CD4-positive, alpha-beta T cell treated with Interferon alpha-2 for 1 hour (primary cell): ENCODE measurements at regions not wholly inside any gene's neighbourhood (a gene's known extent, or its start where the extent isn't known, plus 50 kb on each side); places are given as distances from the start of the nearest gene placed in this dataset.

Experiments used
- DNase-seq, 2 donors: peaks; one replicate each; pipeline ENCODE4 v3.0.0-alpha.2; 2020 to 2022

- no peak for DNase-seq
Measured at GRCh38 chr20:21936261-21936660, 230.8 kb downstream of the PAX1 start.

DNA sequence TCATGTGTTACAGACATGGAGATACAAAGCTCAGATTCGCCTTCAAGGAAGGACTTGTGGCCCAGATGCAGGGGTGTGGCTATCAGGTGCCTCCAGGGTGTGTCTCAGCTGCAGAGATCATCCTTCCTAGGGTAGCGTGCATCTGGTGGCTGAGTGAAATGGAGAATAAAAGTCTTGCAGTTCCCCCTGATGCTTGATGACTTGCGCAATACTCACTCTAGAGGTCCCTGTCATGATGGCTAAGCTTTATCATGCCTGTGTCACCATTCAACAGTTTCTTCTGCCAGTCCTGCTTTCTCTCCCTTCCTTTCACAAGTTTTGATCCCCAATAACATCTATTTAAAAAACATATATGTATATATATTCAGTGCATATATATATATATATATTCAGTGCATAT lies 228.1 kb downstream of the PAX1 start:
- DNase-seq: no peak

GRCh38 chr20:21921251-21921650 lies 215.8 kb downstream of the PAX1 start:
- DNase-seq: no peak

GRCh38 chr20:21920211-21920610 lies 214.7 kb downstream of the PAX1 start:
- DNase-seq: no peak

DNA sequence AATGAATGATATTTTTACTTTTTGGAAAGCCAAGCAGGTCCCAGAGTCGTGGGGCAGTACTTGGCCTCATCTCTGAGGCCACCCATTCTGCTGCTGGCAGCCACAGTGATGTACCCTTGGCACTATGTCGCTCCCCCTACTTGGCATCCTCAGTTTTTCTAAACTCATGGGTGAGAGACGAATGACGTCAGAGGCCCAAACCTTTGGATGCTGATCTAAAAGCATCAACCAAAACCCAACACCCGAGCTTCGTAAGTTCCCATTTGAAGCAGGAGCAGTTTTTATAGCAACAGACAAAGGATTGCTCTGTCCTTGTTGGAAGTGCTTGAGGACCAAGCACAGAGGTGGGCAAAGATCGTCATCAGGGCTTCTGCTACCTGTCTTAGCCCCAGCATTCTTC lies 212.9 kb downstream of the PAX1 start:
- no peak for DNase-seq

DNA sequence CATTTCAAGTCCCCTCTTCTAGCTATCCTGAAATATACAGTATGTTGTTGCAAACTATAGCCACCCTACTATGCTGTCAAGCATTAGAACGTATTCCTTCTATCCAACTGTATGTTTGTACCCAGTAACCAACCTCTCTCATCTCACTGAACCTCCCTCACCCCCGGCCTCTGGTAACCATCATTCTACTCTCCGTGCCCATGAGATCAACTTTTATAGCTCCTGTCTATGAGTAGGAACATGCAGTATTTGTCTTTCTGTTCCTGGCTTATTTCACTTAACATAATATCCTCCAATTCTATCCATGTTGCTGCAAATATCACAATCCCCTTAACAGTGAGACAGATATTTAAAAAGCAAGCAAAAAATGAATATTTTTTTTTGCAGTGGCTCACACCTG lies 196.9 kb downstream of the PAX1 start:
- DNase-seq: no peak

DNA sequence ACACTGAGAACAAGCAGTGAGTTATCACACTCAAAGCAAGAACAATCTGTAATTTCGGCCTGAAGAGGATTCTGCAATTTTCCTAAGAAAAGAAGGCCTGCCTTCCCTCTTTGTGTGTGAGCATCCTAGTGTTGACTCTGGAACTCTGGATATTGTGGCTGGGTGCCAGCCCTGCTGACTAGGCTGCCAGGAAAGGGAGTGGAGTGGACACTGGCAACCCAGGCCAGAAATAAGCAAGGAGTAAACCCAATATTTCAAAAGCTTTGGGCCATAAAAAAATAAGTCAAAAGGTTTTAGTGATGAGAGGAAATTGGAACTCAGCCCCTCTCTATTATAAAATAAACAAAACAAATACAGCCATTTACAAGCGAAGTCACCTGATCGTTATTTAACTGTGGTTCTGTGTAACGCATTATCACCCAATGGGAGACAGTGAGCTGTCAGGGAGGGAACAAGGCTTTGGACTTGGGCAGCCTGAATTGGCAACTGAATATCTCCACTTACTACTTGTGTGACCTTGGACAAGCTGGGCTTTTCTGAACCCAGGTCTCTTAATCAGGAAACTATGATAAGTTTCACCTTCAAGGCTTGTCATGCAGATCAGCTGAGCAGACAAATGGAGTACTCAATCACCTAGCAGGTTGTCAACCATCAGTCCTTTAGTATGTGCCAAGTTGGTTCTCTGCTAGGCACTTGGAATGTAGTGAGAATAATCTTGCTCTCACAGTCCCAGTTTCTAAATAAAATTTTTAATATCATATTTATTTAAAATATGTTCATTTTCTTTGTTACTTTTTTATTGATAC lies 196.2 kb downstream of the PAX1 start:
- DNase-seq: no peak

GRCh38 chr20:21900431-21900830 lies 195.0 kb downstream of the PAX1 start:
- no peak for DNase-seq

GRCh38 chr20:21874921-21875320 lies 169.5 kb downstream of the PAX1 start:
- no peak for DNase-seq

- DNase-seq: no peak
Measured at GRCh38 chr20:21874127-21874526, 168.7 kb downstream of the PAX1 start.

DNA sequence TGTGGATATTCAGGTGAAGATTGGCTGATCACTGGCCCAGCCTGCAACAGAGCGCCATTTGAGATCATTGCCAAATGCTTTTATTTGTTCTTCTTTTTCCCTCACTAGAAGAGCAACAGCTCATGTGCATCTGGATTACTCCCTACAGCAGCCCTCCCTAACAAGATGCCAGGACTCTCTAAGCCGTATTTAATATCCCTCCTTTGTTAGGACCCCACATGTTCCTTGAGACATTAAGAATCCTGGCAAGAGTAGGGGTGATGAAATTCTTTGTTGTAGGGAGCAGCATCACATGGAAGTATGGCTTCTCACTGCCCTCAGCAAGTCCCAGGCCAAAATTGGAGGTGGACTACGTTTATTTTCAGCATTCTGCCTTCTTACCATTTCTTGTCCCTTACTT lies 167.8 kb downstream of the PAX1 start:
- no peak for DNase-seq

GRCh38 chr20:21867811-21868210 lies 162.3 kb downstream of the PAX1 start:
- no peak for DNase-seq

- DNase-seq: no peak
Measured at GRCh38 chr20:21867353-21867752, 161.9 kb downstream of the PAX1 start.

- DNase-seq: no peak
Measured at GRCh38 chr20:21862956-21863355, 157.5 kb downstream of the PAX1 start.

DNA sequence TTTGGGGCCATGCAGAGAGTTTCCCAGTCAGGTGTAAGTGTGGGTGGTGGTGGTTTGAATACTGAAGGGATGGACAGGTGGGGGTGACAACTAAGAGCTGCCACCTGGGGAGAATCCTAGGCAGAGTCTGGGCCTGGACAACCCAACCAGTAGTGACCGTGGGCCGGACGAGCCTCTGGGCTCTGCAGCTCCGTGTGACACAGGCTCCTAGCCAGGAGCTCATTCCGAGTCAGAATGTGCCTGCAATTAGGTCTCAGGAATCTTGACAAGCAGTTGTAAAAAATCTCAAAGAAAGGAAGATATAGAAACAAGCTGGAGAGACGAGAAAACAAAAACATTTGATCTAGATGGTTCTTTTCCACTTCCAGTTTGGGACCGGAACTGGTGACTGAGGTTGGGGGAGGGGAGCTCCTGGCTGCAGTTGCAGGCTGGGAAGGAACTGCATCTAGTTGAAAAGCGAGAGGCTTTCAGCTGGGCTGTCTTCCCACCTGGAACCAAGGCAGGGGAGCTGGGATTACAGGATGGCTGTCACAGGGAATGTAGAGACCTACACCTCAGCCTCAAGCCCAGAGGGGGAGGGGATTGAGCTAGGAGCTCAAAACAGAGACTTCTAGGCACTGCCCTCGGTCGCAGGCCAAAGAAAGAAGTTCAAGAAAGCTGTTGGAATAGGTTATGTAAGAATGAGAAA lies 156.9 kb downstream of the PAX1 start:
- no peak for DNase-seq

DNA sequence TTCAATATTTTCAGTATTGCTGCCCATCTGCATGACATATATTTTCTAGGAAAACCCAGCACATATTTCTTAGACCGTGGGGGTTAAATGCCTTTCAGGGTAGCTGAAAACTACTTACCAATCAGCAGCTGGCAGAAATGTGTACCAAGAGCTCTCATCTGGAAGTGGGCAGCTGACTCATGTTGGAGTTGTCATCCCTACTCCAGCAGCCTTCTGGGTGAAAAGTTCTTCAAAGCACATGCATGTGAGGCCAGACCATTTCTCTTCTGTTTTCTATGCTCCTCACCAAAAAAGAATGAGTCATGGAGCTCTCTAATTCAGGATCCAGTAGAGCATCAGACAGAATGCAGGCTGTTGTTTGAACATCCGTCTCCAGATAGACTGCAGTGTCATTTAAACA lies 135.5 kb downstream of the PAX1 start:
- DNase-seq: no peak

- no peak for DNase-seq
Measured at GRCh38 chr20:21839982-21840381, 134.5 kb downstream of the PAX1 start.

DNA sequence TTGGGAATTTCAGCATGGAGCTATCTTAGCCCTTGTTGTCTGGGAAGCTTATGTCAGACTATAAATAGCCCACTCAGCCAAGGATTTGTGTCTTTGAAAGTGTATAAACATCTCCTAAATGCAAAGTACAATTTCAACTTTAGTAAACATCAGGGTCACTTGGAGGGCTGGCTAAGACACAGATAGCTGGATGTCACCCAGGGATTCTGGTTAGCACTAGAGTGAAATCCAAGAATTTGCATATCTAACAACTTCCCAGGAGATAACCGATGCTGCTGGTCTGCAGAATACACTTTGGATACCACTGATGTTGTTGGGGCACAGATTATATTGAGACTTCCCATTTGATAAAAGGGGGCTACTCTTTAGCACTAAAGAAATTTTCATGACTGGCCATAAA lies 130.9 kb downstream of the PAX1 start:
- no peak for DNase-seq

DNA sequence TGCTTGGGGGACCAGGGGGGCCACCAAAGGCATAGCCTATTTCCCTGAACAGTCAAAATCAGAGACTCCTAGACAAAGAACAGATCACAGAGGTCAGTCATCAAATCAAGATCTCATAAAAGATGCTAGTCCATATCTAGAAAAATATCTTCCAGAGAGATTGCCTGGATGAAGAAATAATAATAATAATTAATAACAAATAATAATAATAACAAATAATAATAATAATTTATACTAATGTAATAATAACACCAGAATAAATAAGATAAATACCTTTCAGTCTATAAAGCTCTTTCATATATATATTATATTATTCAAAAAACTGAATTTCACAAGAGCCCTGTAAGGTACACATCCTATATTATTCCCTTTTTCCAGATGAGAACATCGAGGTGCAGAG lies 129.6 kb downstream of the PAX1 start:
- DNase-seq: no peak

DNA sequence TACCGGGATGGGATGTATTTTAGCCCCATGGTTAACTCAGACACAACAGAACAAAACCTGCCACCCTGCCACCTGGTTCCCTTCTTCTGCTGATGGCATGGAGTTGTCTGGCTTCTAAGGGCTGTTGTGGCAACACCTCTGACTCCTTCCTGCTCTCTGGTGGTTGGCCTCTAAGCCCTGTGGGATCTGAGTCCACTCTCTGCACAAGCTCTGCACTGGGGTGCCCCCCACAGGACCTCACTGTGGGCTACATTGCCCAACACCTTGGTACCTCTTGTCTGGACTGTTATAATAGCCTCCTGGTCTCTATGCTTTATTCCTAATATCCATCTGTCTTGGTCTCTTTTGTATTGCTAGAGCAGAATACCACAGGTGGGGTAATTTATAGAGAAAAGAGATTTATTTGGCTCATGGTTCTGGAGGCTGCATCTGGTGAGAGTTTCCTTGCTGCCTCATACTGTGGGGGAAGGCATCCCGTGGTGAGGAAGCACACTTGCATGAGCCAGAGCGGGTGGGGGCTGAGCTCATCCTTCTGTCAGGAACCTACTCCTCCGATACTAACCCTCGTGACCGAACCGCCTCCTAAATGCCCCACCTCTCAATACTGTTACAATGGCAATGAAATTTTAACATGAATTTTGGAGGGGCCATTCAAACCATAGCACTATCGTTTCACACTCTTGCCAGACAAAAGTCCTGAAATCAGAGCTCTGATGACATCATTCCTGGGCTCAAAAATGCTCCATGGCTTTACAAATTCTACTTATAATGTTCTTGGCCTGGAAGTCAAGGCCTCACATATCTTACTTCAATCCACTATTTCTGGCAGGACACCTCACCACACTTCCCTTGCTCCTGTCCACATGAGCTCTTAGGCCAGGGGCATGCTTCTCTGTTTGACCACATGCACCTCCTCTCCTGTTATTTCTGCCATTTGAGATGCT lies 127.2 kb downstream of the PAX1 start:
- DNase-seq: no peak

GRCh38 chr20:21826976-21827375 lies 121.5 kb downstream of the PAX1 start:
- no peak for DNase-seq

DNA sequence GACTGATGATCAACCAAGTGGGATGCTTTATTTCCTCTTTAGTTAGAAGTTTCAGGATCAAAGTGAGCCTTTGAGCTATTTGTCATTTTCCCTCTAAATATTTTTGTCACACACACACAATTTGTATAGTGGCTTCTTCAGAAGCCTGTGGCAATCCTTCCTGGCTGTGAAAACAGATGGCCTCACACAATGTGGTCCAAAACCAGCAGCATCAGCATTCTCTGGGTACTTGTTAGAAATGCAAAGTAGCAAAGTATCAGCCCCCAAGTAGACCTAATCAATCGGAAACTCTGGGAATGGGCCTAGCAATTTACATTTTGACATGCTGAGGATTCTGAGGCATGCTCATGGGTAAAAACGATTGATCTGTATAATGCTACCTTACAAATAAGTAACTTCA lies 115.9 kb downstream of the PAX1 start:
- no peak for DNase-seq

DNA sequence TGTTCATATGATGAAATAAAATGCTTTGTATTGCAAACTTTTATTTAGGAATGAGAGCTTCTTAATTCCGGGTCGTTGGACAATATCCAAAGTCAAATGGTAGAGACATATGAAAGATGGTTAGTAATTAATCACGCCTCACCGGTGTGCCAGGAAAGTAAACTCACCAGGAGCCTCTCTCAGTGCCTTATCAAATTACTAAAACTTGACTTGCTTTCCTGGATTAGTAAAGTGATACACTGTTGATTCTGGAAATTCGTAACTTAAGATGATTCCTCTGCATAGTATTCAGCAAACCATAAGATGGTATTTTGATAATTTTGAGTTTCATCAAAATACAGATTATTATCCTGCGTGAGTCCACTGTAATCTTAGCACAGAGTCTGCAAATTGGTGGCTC lies 115.2 kb downstream of the PAX1 start:
- no peak for DNase-seq

GRCh38 chr20:21820045-21820444 lies 114.6 kb downstream of the PAX1 start:
- DNase-seq: no peak
